Ureter (tissue), 1 donor: ENCODE measurements at regions not wholly inside any gene's neighbourhood (a gene's known extent, or its start where the extent isn't known, plus 50 kb on each side); places are given as distances from the start of the nearest gene placed in this dataset.

Experiments
- DNase-seq: peaks from one replicate; pipeline ENCODE4 v3.0.0-alpha.2; 2020; ENCODE audit warnings: low spot score
- donor health status: DM: yes; HTN: yes; CAD: no.

DNA sequence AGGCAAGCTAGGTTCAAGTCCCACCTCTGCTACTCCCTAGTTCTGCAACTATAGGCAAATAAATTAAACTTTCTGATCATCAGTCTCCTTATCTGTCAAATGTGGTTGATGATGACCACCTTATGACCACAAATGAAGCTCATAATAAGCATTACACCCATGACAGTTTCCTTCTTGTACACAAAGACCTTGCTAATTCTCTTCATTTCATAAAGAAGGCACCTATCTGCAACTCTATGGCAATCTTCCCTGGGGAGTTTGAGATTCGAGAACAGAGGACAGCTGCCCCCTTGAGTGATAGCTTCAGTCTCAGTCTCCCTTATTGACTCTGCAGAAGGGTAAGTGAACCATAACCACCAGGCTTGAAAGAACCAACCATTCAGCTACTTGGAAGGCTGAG is 503.1 kb upstream of the DAB1 start:
- DNase-seq, result no peak

DNA sequence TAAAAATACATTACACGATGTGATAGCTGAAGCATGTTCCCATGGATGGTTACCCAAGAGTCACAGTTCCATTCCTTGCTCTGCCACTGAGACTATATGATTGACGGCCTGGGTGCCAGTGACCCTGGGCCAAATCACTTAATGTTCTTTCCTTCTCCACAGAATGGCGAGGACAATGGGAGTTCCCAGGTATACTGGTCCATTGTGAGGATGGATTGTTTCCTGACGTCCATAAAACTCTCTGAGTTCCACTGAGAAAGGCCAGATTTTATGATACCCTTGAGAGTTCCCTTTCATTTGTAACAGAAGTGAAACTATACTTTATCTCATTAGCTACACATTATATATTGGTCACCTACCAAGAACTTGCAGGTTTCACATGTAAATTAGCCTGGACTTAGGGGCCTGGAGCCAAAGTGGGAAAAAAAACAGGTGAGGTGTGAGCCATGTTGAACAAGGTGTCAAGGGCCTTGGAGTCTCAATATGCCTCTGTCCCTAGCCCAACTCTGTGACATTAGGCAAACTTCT is 502.2 kb upstream of the DAB1 start:
- DNase-seq, result no peak

GRCh38 chr1:57925226-57925625 is 501.4 kb upstream of the DAB1 start:
- no peak for DNase-seq

DNA sequence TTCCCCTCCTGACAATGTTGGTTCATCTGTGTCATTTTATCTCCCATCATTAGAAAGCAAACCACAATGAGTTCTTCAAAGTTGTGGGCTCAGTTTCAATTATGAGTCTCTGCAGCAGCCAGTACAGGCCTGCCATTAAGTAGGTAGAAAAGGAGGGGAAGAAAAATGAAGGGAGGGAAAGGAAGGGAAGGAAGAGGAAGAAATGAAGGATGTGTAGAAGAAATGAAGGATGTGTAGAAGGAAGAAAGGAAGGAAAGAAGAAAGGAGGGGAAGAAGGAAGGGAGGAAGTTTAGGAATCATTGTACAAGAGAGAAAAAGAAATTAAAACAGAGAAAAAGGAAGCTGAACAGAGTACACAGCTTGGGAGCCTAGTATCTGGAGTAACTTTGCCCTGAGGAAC is 498.3 kb upstream of the DAB1 start:
- DNase-seq, result no peak

- DNase-seq, result no peak
Observed at GRCh38 chr1:57916041-57916440, 492.2 kb upstream of the DAB1 start.

DNA sequence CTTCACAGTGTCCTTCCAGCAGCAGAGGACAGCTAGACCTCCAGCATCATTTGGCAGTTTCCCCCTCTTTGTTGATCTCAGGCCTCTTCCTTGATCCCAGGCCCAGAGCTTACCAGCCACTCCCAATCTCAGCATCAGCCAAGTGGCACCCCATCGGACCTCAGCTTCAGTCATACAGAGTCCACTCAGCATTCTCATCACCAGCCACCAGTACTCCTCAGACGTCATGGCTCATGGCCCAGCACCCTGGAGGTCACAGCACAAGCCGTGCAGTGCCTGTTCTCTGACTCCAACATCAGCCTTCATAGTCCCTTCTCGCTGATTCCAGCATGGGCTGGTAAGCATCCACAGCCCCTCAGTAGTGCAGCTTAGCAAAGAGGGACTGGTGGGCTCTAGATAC is 487.6 kb upstream of the DAB1 start:
- DNase-seq, result no peak

GRCh38 chr1:57910782-57911181 is 486.9 kb upstream of the DAB1 start:
- DNase-seq, result no peak

GRCh38 chr1:57910305-57910704 is 486.4 kb upstream of the DAB1 start:
- DNase-seq, result no peak

DNA sequence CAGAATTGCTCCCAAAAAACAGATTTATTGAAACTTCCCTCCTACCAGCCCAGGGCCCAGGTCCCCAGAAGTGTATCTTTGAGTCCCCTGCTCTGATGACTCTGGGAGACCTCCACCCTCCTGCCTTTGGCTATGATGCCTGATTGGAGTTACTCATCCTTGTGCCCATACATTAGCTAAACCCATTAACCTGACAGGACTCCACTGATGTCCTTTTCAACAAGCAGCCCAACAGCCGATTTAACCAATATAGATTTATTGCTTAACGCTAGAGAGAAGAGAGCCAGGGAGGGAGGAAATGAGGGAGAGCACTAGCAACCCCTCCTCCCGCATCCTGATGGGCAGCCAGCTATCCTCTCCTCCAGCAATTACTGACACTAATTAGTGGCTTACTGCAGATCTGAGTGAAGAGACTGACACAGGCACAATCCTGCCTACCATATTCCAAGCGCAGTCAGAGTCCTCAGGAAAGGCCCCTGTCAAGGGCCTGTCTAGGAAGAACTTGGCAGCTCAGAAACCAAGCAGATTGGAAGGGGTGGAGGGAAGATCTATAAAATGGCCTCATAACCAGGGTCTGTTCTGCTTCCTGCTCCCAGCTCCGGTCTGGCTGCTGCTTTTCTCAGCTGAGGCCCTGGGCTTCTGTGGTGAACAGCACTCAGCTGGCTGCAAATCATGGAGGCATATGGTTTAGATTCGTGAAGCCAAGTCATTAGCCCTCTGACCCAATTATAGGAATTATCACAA is 484.5 kb upstream of the DAB1 start:
- no peak for DNase-seq

GRCh38 chr1:57901208-57901919 is 477.5 kb upstream of the DAB1 start:
- no peak for DNase-seq

DNA sequence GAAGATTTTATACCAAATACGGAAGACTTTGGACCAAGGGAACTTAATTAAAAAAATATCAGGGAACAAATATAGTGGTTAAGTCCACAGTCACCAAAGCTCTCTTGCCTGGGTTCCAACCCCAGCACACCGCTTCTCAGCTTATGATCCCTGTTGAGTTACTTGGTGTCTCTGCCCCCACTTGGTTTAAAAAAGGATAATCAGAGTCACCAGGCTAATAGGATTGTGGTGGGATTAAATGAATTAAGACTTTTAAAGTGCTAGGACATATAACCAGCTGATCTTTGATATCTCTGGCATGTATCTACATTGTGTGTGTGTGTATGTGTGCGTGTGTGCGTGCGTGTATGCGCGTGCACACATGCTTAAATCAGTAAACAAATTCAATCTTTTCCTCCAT is 474.7 kb upstream of the DAB1 start:
- DNase-seq, result no peak

- no peak for DNase-seq
Observed at GRCh38 chr1:57897581-57897980, 473.7 kb upstream of the DAB1 start.

DNA sequence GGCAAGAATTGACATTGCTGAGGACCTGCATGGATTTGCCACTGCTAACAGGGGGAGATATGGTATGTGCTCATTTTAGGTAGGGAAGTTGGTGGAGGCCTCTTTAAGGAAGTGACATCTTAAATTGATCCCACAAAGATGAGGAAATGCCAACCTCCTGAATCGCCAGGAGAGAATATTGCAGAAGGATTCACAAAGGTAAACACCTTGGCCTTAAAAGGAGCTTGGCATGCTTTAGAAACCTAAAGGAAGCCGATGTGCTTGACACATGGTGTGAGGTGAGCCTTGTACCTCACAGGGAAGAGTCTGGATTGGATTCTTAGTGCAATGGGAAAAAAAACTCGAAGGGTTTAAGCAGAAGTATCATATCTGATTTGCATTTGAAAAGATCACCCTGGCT is 470.5 kb upstream of the DAB1 start:
- no peak for DNase-seq

- no peak for DNase-seq
Observed at GRCh38 chr1:57889676-57890320, 465.9 kb upstream of the DAB1 start.

DNA sequence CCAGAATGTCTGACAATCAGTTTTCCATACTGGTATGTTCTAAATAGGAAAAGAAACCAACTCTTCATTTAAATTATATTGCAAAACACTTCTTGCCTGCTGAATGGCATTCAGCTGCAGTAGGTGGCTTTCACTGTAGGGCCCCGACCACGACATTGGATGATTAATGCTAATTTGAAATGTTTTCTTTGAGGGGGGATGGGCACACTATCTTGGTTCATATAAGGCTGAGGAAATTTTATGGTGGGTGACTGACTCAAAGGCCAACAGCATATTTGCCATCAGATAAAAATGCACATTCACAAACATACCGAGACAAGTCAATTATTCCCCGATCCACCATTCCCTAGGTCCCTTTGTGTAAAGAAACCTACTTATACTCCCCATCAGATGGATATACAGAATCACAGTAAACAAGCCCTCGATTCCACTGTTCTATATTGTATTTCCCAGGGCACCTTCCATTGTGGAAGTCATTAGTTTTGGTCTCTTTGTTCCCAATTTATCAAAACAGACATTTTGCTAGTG is 464.2 kb upstream of the DAB1 start:
- no peak for DNase-seq

DNA sequence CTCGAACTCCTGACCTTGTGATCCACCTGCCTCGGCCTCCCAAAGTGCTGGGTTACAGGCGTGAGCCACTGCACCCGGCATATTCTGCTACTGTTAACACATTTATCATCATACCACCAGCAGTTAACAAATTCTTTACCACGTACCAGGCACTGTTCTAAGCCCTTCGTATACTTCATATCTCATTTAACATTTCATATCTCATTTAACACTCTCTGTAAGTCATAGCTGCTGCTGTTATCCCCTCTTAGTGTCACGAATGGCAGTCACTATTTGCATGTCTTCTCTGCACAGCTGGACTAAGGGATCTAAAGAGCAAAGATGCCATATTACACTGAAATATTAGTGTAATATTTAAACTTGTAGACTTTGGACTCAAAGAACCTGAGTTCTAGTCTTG is 462.5 kb upstream of the DAB1 start:
- no peak for DNase-seq

DNA sequence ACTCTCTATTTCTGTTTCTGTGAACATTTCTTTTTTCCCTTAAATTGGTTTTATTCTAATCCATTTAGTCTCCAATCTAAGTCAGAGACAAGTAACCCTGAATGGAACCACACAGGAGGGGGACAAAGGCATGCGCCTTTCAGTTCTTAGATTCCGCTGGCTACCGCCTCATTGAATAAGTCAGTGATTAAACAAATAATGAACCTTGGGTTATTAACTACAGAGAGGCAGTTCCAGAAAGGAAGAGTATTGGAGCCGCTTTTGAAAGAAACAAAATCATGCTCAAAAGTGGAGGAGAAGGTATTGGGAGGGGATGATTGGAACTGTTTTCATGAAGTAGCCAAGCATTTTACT is 459.8 kb upstream of the DAB1 start:
- DNase-seq, result no peak

GRCh38 chr1:57882934-57883641 is 459.2 kb upstream of the DAB1 start:
- no peak for DNase-seq

DNA sequence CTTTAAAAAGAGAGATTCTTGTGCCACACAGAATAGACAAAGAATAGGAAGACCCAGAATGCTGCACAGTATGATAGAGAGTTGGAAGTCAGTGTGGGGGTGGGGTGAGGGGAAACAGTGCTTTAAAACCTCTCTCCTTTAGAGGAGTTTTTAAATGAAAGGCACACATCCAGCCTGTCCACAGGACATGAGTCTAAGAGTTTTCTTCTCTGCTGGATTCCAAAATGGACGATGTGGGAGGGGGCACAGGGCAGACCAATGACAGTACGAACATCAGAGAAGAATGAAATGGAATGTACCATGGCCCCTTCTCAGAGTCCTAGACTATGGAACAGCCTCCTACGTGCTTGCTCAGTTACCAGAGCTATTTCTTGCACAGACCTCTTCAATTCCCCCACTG is 458.2 kb upstream of the DAB1 start:
- no peak for DNase-seq

DNA sequence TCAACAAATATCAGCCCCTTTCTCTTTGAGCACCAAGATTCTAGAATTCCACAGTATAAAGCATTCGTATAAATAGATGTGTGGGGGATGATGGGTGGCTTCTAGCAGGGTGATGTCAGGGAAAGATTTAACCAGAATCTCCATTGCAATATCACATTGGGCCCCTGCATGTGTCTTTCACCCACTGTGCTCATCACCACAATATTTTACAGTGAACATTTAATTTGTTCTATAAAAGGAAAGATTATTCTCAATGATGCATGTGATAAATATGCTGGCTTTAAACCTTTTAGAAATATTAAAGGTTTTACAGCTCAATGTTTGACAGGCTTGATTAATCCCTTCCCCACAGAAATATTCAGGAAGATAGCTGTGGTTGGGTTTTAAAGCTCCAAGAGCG is 457.8 kb upstream of the DAB1 start:
- DNase-seq, result no peak

DNA sequence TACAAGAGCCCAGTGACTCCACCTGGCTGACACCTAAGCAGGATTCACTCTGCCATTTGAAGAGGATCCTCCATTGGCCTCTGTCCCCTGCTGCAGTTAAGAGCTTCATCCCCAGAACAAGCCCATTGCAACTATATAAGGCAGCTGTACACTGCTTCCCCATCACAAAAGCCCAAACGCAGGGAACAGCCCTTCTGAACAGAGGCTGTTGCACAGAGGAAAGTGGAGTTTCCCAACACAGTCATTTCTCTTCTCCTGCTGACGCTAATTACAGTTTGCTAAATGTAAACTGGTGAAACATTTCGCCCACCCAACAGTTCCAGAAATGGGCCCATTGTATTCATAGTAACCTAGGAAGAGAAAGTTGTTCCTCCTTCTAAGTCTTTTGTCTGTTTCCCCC is 455.8 kb upstream of the DAB1 start:
- DNase-seq, result no peak

GRCh38 chr1:57874418-57874877 is 450.6 kb upstream of the DAB1 start:
- no peak for DNase-seq
